SK-N-SH (cell line): ENCODE measurements at regions not wholly inside any gene's neighbourhood (a gene's known extent, or its start where the extent isn't known, plus 50 kb on each side); places are given as distances from the start of the nearest gene placed in this dataset.

ENCODE experiments used
- CTCF ChIA-PET: fragments of 300-600, 350-600 bp; formaldehyde crosslinking; extraction: SDS; loops from one replicate; lab custom pipeline; 2021; lab: Yijun Ruan, JAX
- POLR2A ChIA-PET: fragments of 350-600 bp; sonication (Branson Sonifier 250); formaldehyde crosslinking; extraction: SDS; loops from one replicate; lab custom pipeline; 2020; ENCODE audit warnings: antibody characterized with exemption, inconsistent platforms; lab: Yijun Ruan, JAX
- DNase-seq: peaks from one replicate; pipeline ENCODE4 v3.0.0; 2012
- H2AFZ ChIP-seq: fragments of 200-600 bp; sonication (generic); 2 replicates; pipeline ENCODE4 v1.8.1; 2016; ENCODE audit warnings: antibody characterized with exemption, mild to moderate bottlenecking, low read depth
- H3F3A ChIP-seq: fragments of 200-600 bp; sonication (generic); replicated peaks from 2 replicates; pipeline ENCODE3; 2016; ENCODE audit warnings: antibody characterized with exemption, mild to moderate bottlenecking; ENCODE audit not compliant: insufficient read depth
- H3K27ac ChIP-seq, 2 experiments: fragments of 200-500 bp in 1 of 2; fragments of 200-600 bp in 1 of 2; sonication (Bioruptor generic) in 1 of 2; sonication (generic), shearing (Covaris generic) in 1 of 2; 2 replicates each; pipeline versions ENCODE4 v1.5.1 to v1.6.1; 2014 to 2016; ENCODE audit warnings: low read depth in 2 of 2, inconsistent platforms in 1 of 2, low read length in 1 of 2, mild to moderate bottlenecking in 1 of 2, mixed read lengths in 1 of 2
- H3K27me3 ChIP-seq: fragments of 200-600 bp; sonication (generic), shearing (Covaris generic); 2 replicates; pipeline ENCODE4 v1.6.1; 2016; ENCODE audit warnings: mixed run types; ENCODE audit not compliant: insufficient read depth
- H3K36me3 ChIP-seq, 2 experiments: fragments of 200-500 bp in 1 of 2; fragments of 200-600 bp in 1 of 2; sonication (Bioruptor generic) in 1 of 2; sonication (generic) in 1 of 2; replicated peaks in 1 of 2; 2 replicates each; pipeline versions ENCODE3 to v1.5.1; 2014 to 2016; ENCODE audit warnings: low read length in 1 of 2, mild to moderate bottlenecking in 1 of 2; ENCODE audit not compliant: insufficient read depth in 2 of 2, control insufficient read depth in 1 of 2
- H3K4me1 ChIP-seq, 2 experiments: fragments of 200-500 bp in 1 of 2; fragments of 200-600 bp in 1 of 2; sonication (Bioruptor generic) in 1 of 2; sonication (generic), shearing (Covaris generic) in 1 of 2; 2 replicates each; pipeline versions ENCODE4 v1.5.1 to v1.6.1; 2014 to 2016; ENCODE audit warnings: low read depth in 1 of 2, low read length in 1 of 2, mixed run types in 1 of 2; ENCODE audit not compliant: insufficient read depth in 2 of 2, control insufficient read depth in 1 of 2
- H3K4me2 ChIP-seq: fragments of 200-600 bp; sonication (generic), shearing (Covaris generic); 2 replicates; pipeline ENCODE4 v1.6.1; 2017; ENCODE audit warnings: mixed run types
- H3K4me3 ChIP-seq, 2 experiments: fragments of 200-500 bp in 1 of 2; fragments of 200-600 bp in 1 of 2; sonication (Bioruptor generic) in 1 of 2; sonication (generic), shearing (Covaris generic) in 1 of 2; 2 replicates each; pipeline versions ENCODE4 v1.5.1 to v1.8.1; 2014 to 2016; ENCODE audit warnings: low read depth in 2 of 2, inconsistent platforms in 1 of 2, low read length in 1 of 2, mild to moderate bottlenecking in 1 of 2, mixed read lengths in 1 of 2, moderate library complexity in 1 of 2
- H3K79me2 ChIP-seq: fragments of 200-600 bp; sonication (generic); 2 replicates; pipeline ENCODE4 v1.8.1; 2017; ENCODE audit warnings: mild to moderate bottlenecking; ENCODE audit not compliant: insufficient read depth
- H3K9ac ChIP-seq: fragments of 200-600 bp; sonication (generic); 2 replicates; pipeline ENCODE4 v1.6.1; 2017; ENCODE audit warnings: mixed run types
- H3K9me2 ChIP-seq: fragments of 200-600 bp; sonication (generic); 2 replicates; pipeline ENCODE4 v1.6.1; 2017; ENCODE audit warnings: mixed run types
- H3K9me3 ChIP-seq: fragments of 200-600 bp; sonication (generic); 2 replicates; pipeline ENCODE4 v1.6.1; 2017; ENCODE audit warnings: mixed run types, mild to moderate bottlenecking, moderate library complexity
- H4K20me1 ChIP-seq: fragments of 200-600 bp; sonication (generic); 2 replicates; pipeline ENCODE4 v1.6.1; 2017; ENCODE audit warnings: mild to moderate bottlenecking, mixed run types; ENCODE audit not compliant: insufficient read depth
- ELF1 ChIP-seq: IDR thresholded peaks from 2 replicates; pipeline ENCODE4 v1.4.0; 2012
- FOXJ3 ChIP-seq: sonication (generic); formaldehyde crosslinking; IDR thresholded peaks from 2 replicates; pipeline ENCODE4 v1.5.1; 2020; ENCODE audit warnings: mild to moderate bottlenecking, missing genetic modification reagents
- FOXM1 ChIP-seq: IDR thresholded peaks from 2 replicates; pipeline ENCODE4 v1.4.0; 2012; ENCODE audit warnings: low read depth, mild to moderate bottlenecking
- GATA2 ChIP-seq: sonication (generic); formaldehyde crosslinking; IDR thresholded peaks from 2 replicates; pipeline ENCODE4 v1.5.0; 2020; ENCODE audit warnings: mild to moderate bottlenecking, missing genetic modification reagents
- NFIC ChIP-seq: IDR thresholded peaks from 2 replicates; pipeline ENCODE4 v1.4.0; 2012; ENCODE audit warnings: borderline replicate concordance
- NRF1 ChIP-seq: IDR thresholded peaks from 2 replicates; pipeline ENCODE4 v1.6.1; 2012; ENCODE audit warnings: low read depth, mild to moderate bottlenecking, low read length
- RCOR1 ChIP-seq: fragments of 150-350 bp; IDR thresholded peaks from 2 replicates; pipeline ENCODE4 v1.6.1; 2017; ENCODE audit warnings: antibody characterized with exemption, low read length
- RXRA ChIP-seq: IDR thresholded peaks from 2 replicates; pipeline ENCODE4 v1.4.0; 2012; ENCODE audit warnings: low read depth, mild to moderate bottlenecking, borderline replicate concordance
- SIN3A ChIP-seq: IDR thresholded peaks from 2 replicates; pipeline ENCODE4 v1.6.1; 2012; ENCODE audit warnings: low read depth, mild to moderate bottlenecking, low read length, moderate library complexity, borderline replicate concordance
- SMC3 ChIP-seq: IDR thresholded peaks from 2 replicates; pipeline ENCODE4 v1.6.1; 2012; ENCODE audit warnings: low read depth, low read length, improper control_type of control experiment
- TAF1 ChIP-seq: IDR thresholded peaks from 2 replicates; pipeline ENCODE4 v1.6.1; 2012; ENCODE audit warnings: low read depth, mild to moderate bottlenecking, low read length, moderate library complexity, borderline replicate concordance
- TCF12 ChIP-seq: IDR thresholded peaks from 2 replicates; pipeline ENCODE4 v1.4.0; 2012
- WGBS: methylation state at CpG from one replicate; pipeline ENCODE4 v1.1.6; 2017; ENCODE audit warnings: low lambda C conversion rate; 5-methylcytosine and 5-hydroxymethylcytosine counted together
- TF ChIP-seq, protein P1 (sequence below): fragments of 150-350 bp; IDR thresholded peaks from 2 replicates; pipeline ENCODE4 v1.6.1; 2016; ENCODE audit warnings: mild to moderate bottlenecking, low read depth, low read length
- TF ChIP-seq, protein P2 (sequence below): IDR thresholded peaks from 2 replicates; pipeline ENCODE4 v1.6.1; 2012; ENCODE audit warnings: mild to moderate bottlenecking, low read depth, low read length, moderate library complexity
- TF ChIP-seq, protein P3 (sequence below): IDR thresholded peaks from 2 replicates; pipeline ENCODE4 v1.4.0; 2012; ENCODE audit warnings: low read depth, borderline replicate concordance
- TF ChIP-seq, protein P4 (sequence below): fragments of 150-350 bp; IDR thresholded peaks from 2 replicates; pipeline ENCODE4 v1.6.1; 2017; ENCODE audit warnings: antibody characterized with exemption, low read length, low read depth, borderline replicate concordance

DNA sequence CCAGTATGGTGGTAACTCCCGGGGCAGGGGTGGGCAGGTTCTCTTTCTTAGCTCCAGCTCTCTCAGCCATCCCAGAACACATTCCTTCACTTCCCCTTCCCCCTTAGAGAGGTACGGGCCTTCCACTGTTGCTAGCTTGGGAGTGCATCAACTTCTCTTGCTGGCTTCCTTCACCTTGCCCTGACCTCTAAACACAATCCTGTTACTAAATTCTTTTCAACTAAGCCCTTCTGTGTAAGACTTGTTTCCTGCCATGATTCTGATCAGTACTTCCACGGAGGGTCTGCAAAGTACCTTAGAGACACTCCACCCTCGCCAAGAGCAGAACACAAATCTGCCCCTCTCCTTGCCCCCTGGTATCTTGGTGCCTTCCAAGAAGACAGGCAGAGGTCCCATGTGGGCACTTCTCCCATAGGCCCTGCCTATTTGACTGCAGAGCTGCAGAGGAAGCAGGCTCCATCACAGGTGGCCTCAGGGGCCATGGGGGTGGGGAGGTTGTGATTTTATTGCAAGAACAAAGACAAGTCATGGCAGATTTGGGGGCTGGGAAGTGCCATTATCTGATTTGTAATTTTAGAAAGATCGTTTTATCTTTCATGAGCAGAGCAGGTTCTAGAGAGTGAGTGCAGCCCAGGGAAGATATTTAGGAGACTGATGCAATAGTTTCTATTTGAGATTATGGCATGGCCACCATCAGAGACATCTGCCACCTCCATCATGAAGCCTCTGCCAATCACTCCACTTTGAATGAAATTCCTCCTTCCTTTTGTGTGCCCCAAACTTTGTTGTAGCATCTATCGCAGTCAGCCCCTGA lies 182.5 kb upstream of the JUN start:
- no peak overlapping the region for H2AFZ ChIP-seq
- H3F3A ChIP-seq, result peaks cover 3% of the 10 kb centered on the region
- peaks cover 0 to 21% of the 10 kb centered on the region in 2 experiments; a peak in 2 of 4 replicates for H3K4me1 ChIP-seq
- H3K36me3 ChIP-seq, result no peaks in the 10 kb centered on the region
- DNase-seq, result no peak
- ChIA-PET CTCF (interaction anchor here (0.6 kb wide), 1 partner anchor 250 kb away, joined by 3 read pairs; no protein-coding TSS in a partner anchor), POLR2A (no interaction called here)
- H3K9me3 ChIP-seq, result no peaks in the 10 kb centered on the region
- no peaks in the 10 kb centered on the region for H3K9me2 ChIP-seq
- H3K9ac ChIP-seq, result no peak overlapping the region
- H3K4me3 ChIP-seq, result no peak overlapping the region
- no peak overlapping the region for H3K4me2 ChIP-seq
- 83% methylated on average over 6 of the region's 6 CpGs for WGBS
- H3K27ac ChIP-seq, result no peak overlapping the region
- H3K27me3 ChIP-seq, result no peaks in the 10 kb centered on the region
- H4K20me1 ChIP-seq, result no peaks in the 10 kb centered on the region
- no peak for TF ChIP-seq NFIC
- TF ChIP-seq NRF1, result no peak
- no peak for TF ChIP-seq SIN3A
- no peak for TF ChIP-seq FOXJ3 (CRISPR knock-in tag)
- TF ChIP-seq, protein P1, sequence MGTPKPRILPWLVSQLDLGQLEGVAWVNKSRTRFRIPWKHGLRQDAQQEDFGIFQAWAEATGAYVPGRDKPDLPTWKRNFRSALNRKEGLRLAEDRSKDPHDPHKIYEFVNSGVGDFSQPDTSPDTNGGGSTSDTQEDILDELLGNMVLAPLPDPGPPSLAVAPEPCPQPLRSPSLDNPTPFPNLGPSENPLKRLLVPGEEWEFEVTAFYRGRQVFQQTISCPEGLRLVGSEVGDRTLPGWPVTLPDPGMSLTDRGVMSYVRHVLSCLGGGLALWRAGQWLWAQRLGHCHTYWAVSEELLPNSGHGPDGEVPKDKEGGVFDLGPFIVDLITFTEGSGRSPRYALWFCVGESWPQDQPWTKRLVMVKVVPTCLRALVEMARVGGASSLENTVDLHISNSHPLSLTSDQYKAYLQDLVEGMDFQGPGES, result no peak
- no peak for TF ChIP-seq RCOR1
- no peak for TF ChIP-seq SMC3
- TF ChIP-seq GATA2, result no peak
- TF ChIP-seq, protein P2, sequence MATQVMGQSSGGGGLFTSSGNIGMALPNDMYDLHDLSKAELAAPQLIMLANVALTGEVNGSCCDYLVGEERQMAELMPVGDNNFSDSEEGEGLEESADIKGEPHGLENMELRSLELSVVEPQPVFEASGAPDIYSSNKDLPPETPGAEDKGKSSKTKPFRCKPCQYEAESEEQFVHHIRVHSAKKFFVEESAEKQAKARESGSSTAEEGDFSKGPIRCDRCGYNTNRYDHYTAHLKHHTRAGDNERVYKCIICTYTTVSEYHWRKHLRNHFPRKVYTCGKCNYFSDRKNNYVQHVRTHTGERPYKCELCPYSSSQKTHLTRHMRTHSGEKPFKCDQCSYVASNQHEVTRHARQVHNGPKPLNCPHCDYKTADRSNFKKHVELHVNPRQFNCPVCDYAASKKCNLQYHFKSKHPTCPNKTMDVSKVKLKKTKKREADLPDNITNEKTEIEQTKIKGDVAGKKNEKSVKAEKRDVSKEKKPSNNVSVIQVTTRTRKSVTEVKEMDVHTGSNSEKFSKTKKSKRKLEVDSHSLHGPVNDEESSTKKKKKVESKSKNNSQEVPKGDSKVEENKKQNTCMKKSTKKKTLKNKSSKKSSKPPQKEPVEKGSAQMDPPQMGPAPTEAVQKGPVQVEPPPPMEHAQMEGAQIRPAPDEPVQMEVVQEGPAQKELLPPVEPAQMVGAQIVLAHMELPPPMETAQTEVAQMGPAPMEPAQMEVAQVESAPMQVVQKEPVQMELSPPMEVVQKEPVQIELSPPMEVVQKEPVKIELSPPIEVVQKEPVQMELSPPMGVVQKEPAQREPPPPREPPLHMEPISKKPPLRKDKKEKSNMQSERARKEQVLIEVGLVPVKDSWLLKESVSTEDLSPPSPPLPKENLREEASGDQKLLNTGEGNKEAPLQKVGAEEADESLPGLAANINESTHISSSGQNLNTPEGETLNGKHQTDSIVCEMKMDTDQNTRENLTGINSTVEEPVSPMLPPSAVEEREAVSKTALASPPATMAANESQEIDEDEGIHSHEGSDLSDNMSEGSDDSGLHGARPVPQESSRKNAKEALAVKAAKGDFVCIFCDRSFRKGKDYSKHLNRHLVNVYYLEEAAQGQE, result no peak
- TF ChIP-seq, protein P3, sequence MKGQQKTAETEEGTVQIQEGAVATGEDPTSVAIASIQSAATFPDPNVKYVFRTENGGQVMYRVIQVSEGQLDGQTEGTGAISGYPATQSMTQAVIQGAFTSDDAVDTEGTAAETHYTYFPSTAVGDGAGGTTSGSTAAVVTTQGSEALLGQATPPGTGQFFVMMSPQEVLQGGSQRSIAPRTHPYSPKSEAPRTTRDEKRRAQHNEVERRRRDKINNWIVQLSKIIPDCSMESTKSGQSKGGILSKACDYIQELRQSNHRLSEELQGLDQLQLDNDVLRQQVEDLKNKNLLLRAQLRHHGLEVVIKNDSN, result no peak
- TF ChIP-seq, protein P4, sequence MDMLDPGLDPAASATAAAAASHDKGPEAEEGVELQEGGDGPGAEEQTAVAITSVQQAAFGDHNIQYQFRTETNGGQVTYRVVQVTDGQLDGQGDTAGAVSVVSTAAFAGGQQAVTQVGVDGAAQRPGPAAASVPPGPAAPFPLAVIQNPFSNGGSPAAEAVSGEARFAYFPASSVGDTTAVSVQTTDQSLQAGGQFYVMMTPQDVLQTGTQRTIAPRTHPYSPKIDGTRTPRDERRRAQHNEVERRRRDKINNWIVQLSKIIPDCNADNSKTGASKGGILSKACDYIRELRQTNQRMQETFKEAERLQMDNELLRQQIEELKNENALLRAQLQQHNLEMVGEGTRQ, result no peak
- no peak for TF ChIP-seq ELF1
- no peak for TF ChIP-seq TCF12
- no peak for TF ChIP-seq TAF1
- no peak for TF ChIP-seq RXRA
- no peak for TF ChIP-seq FOXM1
- TF ChIP-seq, all 33 proteins: peak for 0
- no peaks in the 10 kb centered on the region for H3K79me2 ChIP-seq
